Putamen (tissue), 1 donor: ENCODE measurements at regions not wholly inside any gene's neighbourhood (a gene's known extent, or its start where the extent isn't known, plus 50 kb on each side); places are given as distances from the start of the nearest gene placed in this dataset.

ENCODE experiments used
- DNase-seq: peaks from one replicate; pipeline ENCODE4 v3.0.0-alpha.2; 2016; ENCODE audit warnings: low spot score

DNA sequence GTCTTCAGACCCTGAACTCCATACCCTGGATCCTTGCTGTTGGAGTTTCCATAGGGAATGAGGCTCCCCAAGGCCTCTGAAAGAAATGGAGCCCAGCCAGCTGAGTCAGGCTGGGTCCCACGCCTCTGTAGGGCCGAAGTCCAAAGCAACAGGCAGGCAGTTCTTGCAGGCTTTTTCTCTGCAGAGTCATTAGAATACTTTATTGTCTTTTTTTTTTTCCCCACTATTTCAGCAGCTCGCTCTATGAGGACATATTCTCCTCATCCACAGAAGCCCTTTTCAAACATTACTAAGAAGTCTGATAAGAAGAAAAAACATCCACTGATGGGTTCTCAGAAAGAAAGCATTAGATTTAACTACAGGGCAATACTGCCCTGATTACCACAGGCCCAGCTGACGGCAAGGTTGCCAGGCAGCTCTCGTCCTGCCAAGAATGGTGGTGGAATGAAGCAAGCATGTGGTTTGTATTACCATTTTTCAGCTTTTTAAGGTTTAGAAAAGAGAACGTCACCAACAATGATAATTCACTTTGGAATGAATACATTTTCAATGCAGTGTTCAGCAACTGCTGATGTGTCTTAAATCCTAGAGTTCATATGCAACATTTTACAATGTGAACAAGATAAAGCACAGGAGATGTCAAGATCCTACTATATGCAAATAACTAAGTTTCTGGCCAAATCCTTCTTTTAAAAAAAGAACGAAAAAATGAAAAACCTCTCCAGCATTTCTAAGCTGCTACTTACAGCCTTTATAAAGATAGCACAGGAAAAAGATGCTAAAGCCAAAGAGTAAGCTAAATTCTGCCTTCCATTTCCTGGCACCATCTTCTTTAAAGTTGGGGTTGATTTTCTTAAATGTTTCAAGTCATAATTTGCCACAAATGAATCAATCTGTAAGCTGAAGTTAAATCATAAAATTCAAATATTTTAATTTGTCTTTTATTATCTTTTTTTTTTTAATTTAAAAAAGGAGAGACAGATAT, 223.6 kb upstream of the CITED2 start:
- DNase-seq = peak; percentile 33

DNA sequence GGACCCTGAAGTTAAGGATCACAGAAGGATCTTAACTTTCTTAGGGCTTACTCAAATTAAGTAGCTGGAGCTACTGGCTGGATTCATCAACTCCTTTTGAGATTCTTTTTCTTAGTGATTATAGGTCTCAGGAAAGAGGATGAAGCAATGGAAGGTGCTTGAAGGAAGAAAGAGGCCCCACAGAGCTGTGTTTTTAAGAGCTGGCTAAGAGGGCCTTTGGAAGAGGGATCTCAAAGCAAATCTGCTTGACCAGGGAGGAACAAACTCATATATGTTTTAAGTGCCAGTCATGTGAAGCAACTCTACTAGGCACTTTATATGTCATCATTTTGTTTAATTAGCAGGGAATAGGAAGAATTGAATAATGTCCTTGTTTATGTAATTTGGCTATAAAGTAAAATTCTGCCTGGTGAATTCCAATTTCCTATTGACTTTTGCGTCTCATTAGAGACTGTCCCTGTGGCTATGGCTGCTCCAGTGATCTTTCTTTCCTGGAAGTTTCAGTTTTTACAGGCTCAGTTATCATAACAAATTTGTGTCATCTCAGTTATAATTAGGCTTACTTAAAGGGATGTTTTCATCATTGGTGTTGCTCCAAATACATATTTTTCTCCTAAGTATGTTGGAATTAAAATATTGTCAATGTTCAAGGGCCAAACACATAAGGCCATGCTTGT, 222.8 kb upstream of the CITED2 start:
- no peak for DNase-seq

DNA sequence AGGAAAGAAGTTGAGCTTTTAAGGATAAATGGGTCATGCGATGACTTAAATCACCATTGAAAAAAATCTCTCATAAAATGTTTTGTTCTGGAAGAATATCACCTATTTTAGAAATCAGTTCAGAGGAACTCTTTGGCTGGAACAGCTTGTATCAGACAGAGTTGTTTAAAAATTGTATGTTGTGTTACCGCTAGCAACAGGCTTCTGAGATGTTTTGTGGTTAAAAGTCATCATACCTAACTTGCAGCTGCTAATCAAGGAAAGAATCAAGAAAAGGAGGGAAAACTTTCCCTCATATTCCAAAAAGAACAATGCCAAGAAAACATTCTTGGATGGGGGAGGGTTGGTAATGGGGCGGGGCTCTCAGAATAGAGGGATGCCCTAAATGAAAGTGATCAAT, 220.7 kb upstream of the CITED2 start:
- DNase-seq = no peak

DNA sequence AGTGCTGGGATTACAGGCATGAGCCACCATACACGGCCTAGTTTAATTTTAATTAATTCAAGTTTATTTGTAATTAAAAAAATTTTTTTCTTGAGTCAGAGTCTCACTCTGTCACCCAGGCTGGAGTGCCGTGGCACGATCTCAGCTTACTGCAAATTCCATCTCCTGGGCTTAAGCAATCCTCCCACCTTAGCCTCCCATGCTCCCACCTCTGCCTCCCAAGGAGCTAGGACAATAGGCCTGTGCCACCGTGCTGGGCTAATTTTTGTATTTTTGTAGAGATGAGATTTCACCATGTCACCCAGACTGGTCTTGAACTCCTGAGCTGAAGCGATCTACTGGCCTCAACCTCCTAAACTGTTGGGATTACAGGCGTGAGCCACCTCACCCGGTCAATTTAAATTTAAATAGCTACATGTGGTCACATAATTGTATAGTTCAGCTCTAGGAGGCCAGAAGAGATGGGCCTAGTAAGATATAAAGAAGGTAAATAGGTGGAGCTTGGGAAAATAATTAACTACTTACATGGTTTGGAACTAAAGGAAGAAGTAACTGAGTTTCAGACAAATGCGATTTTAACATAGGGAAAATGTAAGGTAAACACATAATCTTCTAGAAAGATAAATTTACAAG, 220.0 kb upstream of the CITED2 start:
- no peak for DNase-seq

DNA sequence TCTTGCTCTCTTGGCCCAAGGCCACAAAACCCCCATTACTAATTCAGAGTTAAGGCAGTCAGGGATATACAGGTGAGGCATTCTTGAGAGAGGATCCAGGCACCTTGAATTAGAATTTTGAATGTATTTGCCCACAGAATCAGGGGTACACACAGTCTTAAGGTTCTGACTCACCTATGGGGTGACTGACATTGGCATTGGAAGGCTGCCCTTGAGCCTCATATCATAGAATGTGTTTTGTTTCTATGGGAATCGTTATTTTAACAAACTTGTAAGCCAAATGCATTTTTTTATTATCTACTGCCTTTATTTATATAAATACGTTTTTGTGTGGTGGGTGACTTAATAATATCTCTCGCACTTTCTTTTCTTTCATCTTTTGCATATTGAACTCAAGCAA, 218.6 kb upstream of the CITED2 start:
- DNase-seq = no peak

DNA sequence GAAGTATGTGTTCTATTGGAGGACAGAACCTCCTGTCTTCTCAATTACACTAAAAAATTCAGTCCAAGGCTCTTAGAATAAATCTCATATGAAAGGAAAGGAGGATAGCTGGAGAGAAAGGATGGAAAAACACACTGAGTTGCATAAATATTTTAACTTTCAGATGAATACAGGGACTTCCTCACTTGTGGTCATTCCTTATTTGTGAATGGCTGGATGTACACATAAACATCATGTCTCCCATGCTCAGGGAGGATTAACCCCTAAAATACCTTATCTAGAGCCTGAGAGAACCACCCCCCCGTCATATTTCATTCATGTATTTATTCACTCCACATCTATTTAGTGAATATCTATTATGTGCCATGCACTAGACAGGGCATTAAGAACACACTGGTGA, 217.6 kb upstream of the CITED2 start:
- DNase-seq = no peak

DNA sequence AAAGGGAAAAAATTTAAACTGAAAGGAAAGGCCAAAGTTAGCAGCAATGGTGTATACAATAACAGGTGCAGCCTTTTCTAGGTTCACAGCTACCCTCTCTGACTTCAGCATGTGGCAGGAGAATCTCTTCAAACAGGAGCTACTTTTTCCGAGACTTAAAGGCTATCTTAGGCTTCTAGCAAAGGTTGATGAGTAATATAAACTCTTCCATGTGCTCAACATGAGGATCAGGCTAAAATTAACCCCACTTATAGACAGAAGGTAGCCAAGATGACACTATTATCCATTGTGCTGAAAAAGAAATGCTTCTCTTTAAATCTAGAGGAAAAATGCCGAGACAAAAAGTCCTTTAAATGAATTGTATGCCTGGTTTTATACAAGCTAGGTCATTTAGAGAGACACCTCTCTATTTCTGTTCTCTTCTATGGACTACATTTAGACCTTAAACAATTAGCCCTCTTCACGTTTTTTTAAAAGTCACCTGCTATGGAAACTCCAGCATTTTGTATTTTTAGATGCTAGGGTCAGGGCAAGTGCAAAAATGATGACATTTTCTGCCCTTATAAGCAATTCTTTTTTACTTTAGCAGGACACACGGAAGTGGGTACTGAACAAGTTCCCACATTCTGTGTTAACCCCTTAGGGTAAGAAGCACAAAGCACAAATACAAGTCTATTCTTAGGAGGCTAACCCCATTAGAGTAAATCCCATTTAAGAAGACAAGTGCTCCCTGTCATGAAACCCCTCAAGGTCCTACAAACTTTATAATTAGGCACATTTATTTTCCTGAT, 216.8 kb upstream of the CITED2 start:
- DNase-seq = no peak

DNA sequence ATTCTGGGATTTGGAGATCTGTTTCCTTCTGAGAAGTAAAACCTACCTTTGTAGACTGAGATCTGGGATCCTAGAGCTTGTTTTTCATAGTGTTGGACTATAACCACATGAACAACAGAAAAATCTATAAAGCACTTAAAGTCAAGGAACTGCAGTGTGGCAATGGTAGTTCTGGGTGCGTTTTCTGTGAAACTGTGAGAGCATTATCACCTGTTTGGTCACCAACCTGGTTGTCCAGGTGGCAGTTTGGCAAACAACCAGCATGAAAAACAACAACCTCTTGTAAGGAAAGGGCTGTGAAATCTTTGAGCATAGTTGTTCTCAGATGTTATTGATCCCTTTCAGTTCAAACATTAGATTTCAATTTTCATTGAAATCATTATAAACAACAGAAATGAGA, 215.8 kb upstream of the CITED2 start:
- no peak for DNase-seq

DNA sequence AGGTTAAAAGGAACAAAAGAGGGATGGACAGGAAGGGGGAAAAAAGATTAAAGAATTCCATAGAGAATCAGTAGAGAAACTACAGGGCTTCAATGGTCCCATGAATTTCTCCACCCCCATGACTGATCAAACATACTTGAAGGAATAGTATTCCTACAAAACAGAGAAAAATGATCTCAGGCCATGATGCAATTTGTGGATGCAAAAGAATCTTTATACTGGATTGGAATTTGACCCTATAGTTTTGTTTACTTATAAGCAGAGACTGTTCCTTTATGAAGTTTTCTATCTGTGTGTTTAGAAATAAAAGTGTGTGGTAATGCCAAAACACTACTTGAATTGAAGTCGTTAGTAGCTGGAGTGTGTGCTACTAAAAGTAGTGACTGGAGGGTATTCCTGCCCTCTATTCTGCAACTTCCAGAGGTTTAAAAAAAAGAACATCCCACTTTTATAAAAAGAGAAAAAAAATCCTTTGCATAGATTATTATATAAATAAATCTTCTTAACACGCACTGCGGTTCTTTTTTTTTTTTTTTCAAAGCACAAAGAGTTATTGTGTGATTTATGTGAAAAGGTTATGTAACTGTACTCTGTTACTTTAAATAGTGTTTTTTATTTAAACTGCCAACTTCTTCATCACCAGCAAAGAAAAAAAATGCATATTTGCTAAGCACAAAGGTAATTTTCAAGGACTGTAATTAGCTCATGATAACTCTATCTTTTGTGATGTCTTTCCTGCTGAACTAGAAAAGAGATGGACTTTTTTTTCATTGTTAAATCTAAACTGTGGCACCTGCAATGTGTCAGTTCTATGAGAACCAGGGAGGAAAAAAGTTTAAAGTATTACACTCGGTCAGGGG, 214.5 kb upstream of the CITED2 start:
- peak; percentile 37 for DNase-seq

DNA sequence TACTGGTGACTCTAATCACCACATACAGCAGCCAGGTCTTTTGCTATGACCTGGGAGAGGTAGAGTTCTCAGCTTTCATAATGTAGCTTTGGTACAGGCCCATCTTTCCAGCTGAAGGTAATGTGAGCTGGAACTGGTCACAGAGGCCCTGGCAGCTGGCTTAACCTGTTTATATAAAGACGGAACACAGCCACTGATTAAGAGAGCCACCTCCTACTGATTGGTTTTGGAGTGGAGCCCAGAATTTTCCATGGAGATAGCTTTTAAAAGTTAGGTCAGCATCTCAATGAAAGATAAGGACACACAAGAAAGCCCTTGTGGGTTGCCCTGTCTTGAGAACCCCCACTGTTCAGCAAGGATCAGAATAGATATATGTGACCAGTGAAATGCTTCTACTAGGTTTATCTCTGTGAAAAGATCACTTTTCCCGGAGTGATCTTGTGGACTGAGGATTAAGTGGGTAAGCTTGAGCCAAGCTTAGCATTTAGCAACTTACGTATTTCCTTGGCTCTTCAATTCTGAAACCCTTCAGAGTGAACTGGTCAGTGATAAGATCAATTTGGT, 213.7 kb upstream of the CITED2 start:
- no peak for DNase-seq

DNA sequence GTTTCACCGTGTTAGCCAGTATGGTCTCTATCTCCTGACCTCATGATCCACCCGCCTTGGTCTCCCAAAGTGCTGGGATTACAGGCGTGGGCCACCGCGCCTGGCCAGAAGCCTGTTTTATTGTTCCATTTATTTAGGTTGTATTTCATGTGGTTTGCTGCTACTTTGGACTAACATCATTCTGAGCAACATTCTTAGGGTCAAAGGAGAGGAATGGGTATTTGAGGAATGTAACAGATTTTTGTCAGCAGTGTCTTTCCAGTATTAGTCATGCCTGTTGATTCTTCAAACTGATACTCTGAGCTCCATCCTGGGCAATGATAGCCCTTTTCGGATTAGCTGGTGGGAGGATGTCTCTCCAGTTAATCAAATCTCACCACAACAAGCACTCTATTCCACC, 213.0 kb upstream of the CITED2 start:
- no peak for DNase-seq

DNA sequence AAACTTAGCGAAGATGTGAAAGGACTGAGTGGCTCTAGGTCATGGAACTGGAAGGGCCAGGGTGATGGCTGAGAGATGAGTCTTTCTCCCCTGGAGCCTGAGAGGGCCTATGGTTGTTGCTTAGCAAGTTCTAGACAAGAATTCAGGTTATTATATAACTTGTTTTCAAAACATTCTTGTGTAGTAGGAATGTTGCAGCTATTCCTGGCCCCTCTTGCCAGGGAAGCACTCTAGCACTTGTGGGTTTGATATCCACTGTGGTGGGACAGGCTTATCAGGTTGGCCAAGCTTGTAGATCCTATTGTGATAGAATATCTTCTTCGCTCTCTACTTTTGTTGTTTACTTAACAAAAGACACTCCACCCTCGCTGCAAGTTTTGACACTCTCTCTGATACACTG, 211.8 kb upstream of the CITED2 start:
- no peak for DNase-seq

DNA sequence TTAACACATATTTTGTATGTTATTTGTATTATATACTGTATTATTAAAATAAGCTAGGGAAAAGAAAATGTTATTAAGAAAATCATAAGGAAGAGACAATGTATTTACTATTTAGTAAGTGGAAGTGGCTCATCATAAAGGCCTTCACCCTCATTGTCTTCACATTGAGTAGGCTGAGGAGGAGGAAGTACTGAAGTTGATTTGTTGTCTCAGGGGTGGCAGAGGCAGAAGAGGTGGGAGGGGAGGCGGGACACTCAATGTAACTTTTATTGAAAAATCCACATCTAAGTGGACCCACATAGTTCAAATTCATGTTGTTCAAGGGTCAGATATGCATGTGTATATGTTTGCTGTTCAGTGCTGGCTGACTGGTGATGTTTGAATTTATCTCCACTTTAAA, 210.2 kb upstream of the CITED2 start:
- no peak for DNase-seq

DNA sequence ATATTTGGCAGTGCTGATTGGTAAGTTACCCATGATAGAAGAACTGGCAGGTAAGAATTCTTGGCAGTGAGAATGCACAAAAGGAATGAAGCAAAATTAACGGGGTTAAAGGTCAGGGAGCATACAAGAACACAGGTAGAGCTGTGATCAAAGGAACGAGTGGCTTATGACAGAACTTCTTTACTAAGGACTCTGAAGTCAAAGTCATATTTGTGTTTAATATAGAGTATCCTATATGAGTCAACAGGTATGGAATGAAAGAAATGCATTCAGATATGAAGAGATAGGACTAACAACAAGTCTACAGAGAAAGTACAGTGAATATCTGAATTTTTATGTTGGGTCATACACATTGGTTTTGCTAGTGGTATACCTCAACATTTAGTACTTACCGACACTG, 209.0 kb upstream of the CITED2 start:
- DNase-seq = no peak

DNA sequence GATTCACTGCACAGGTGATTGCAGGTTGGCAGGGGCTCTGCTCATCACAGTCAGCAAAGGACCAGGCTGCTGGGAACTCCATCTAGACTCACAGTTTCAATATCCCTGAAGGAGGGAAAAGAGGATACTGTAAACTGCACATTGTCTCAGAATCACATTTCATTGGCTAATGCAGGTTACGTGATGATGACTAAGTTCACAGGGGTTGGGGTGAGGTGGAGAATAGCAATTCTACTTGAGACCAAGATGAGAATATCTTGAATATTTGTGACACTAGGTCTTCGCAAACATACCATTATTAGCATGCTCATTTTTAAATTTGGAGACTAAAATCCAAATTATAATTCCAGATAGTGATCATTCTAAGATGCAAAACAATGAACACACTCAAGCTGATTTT, 208.5 kb upstream of the CITED2 start:
- DNase-seq = no peak

DNA sequence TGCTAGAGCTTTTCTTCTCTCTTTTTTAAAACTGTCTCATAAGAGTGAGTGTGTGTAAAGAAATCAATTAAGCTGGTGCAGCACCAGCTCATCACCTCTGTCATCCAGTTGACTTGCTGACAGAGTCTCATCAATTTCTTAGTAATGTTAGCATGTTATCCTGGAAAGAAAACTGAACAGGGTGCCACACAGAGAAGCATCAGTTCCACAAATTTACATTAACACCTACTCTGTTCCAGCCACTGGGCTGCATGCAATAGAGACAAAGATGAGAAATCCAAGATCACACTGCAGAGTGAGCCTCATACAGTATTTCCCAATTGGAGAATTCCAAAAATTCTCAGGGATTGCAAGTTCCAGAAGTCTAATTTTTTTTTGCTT, 207.0 kb upstream of the CITED2 start:
- peak; percentile 54 for DNase-seq

DNA sequence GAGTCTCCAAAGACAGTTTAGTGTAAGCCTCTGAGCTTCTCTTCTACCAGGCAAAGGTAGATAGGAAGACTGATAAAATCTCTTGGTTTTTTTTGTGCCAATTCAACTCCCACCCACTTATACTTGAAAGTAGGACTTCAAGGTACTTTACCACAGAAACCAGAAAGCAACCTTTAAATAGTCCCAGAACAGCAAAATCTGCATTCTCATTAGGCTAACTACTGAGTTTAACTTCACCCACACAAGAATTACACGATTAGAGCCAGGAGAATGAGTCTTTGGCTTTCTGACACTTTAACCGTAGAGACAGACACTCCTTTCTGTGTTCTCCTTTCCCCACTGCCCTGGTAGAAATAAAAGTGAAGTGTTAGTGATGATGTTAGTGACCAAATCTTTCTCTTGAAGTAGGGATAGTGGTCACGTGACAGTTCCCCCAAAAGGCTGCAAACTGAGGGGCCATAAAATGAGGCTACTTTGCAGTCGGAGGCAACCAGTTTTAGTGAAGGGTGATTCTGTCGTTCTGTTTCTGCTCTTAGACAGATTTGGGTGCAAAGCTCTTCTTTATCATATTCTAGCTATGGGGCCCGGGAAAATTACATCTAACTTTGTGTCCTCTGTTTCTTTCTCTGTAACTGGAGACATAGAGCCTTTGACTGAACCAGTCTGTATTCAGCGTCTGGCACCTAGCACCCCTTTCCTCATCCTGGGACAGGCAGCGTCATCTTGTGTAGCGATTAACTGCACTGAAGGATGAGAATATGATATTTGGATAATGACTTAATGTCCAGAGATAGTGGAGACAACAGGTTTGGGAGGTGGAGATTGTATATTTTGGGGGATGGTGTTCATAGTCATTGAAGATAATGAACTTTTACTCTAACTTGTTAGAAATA, 206.4 kb upstream of the CITED2 start:
- peak; percentile 13 for DNase-seq

DNA sequence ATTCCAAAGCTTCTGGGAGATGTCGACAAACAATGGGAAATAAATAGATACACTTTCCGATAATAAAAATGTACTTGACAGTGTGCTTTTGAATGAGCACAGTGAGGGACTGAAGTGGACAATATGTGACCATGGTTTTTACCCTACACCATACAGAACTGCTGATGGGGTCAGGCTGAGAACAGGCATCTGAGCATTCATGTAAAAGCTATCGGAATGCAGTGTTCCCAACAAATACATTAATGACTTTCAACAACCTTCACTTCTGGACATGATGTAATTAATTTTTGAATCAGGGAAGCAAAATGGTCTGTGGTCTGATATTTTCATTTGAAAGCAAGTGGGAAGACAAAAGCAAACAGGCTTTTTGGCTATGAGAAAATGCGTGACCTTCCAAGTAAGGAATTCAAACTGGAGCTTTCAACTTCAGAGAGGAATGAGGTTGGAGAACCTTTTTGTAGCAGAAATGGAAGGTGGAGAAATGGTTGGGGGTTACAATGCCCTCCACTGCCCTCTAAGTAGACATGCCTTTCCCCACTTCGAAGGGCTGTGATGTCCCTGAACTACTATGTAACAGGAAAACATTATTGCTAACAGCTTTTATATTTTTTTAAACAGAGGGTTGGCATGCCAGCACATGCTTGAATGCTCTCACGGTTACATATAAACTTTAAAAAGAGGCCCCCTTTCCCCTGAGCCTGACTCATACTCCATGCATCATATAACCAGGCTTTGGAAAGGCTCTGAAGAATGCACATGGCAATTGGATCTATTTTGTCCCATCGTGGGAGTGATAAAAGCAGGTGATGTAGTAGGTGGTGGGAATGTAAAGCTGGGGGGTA, 203.5 kb upstream of the CITED2 start:
- no peak for DNase-seq
